Prostate gland (tissue), 2 donors: ENCODE measurements at regions not wholly inside any gene's neighbourhood (a gene's known extent, or its start where the extent isn't known, plus 50 kb on each side); places are given as distances from the start of the nearest gene placed in this dataset.

ENCODE experiments used
- CTCF ChIP-seq, 4 experiments: fragments of 200-600 bp in 2 of 4; fragments of 450-650 bp in 2 of 4; sonication (generic) in 2 of 4; IDR thresholded peaks; 1 replicate in 3 of 4; 2 replicates in 1 of 4; pipeline ENCODE4 v1.5.1; 2016 to 2019; ENCODE audit warnings: antibody characterized with exemption in 4 of 4, mild to moderate bottlenecking in 2 of 4, moderate library complexity in 2 of 4
- POLR2A ChIP-seq: fragments of 450-650 bp; IDR thresholded peaks from one replicate; pipeline ENCODE4 v1.6.1; 2016; ENCODE audit warnings: antibody characterized with exemption, mild to moderate bottlenecking

- TF ChIP-seq POLR2A (no peak), CTCF (IDR thresholded peaks at IDR 0.05) (no peak)
Measured at GRCh38 chr19:30155381-30156200, 213.6 kb downstream of the URI1 start.
